ACHN (cell line): ENCODE measurements at regions not wholly inside any gene's neighbourhood (a gene's known extent, or its start where the extent isn't known, plus 50 kb on each side); places are given as distances from the start of the nearest gene placed in this dataset.

ENCODE experiments used
- DNase-seq: peaks from one replicate; pipeline ENCODE4 v3.0.0-alpha.2; 2015
- in situ Hi-C: cut with HindIII; loops from 2 replicates; pipeline ENCODE4 v1.10.0; 2017; ENCODE audit warnings: low sequenced_read_pairs, low pct_ligation_motif_present, low pct_unique_long_range_greater_than_20kb

DNA sequence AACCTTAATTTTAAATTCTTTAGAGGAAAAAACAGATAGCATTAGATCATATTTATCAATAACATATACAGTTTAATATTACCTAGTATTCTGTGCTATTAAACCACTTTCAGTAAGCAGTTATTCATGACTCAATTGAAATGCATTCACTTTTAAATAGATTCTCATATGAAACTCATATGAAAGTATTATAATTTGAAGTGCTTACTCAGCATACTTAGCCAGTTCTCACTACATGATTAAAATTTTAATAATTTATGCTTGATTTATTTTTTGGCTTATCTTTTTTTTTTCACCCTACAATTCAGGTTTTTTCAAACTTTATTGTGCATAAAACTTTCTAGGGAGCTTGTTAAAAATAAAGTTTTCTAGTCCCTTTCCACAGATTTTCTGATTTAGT, 694.9 kb upstream of the CDH9 start:
- in situ Hi-C loops: no loop called here
- no peak for DNase-seq

DNA sequence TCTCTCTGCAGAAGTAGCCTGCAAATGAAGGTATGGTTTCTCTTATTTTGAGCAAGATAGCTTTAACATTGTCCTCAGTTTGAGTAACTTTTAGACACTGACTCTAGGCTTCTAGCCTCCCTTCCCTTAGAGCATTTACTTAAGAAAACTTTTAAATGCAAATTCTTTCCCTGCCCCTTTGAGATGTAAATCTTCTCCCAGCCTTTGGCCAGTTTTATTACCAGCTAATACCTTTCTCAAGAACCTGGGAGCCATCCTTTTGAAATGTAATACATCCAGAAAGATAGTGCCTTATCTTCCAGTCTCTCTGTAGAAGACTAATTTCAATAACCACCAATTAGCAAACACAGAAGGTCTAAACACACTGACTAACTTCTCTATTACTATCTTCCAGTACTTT, 688.9 kb upstream of the CDH9 start:
- in situ Hi-C loops: no loop called here
- no peak for DNase-seq

DNA sequence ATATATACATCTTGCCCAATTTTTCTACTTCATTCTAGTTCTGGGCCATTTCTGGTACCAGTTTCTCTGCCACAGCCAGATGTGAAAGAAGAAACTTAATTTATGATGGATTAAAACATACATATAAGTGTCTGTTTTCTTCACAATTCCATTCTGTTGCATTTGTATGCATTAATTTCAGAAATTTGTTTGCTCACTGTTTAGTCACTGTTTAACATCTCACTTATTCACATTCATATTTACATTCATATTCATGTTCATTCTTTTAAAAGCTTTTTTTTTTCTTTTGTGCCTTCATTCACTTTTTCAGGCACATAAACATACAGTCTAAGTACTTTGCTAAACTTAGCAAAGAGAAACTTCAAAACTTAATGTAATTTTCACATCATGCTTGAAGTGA, 684.0 kb upstream of the CDH9 start:
- in situ Hi-C loops: no loop called here
- no peak for DNase-seq

DNA sequence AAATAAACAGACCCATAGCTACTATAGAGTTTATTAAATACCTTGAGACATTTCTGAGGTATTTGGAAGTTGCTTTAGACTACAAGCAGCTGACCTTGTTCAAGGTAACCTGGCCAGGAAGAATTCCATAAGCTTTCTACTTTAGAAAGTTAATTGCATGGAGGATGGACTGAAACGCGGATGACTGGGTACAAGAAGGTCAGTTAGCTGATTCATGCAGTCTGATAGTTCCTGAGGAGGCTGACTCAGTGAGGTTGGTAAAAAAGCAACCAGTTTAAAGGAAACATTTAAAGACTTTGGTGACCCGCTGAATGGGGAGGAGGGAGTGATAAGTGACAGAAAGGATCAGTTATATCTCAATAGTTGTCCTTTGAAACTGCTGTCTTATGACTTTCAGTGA, 670.1 kb upstream of the CDH9 start:
- DNase-seq: peak; percentile 80
- in situ Hi-C loops: no loop called here

DNA sequence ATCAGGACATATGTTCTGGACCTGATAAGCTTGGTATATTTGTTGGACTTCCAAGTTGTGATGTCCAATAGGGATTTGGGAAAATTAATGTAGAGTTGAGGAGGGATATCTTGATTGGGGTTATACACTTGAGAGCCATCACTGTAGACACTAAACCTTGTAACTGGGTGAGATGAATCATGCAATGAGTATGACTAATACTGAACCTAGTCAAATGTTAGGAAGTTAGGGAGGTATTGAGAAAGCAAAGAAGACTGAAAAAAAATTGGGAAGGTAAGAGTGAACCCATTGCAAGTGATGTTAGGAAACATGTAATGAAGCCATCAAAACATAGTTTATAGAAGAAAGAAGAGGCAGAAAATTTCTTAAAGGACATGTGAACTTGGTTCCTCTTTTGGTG, 668.4 kb upstream of the CDH9 start:
- in situ Hi-C loops: no loop called here
- peak; percentile 26 for DNase-seq

DNA sequence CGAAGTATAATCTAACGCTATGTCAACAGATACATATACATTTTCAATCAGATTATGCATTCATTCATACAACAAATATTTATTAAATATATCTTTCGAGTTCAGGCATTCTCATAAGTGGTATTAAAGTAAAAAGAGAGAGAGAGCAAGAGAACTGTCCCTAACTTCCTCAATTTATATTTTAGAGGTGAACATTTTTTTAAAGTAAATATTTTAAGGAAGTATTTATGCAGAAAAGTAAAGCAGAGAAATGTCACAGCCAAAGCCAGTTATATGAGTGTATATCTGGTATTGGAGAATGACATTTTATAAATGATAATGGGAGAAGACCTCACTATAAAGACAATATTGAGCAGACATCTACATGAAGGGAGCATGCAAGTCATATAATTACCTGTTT, 667.3 kb upstream of the CDH9 start:
- DNase-seq: no peak
- in situ Hi-C loops: no loop called here

DNA sequence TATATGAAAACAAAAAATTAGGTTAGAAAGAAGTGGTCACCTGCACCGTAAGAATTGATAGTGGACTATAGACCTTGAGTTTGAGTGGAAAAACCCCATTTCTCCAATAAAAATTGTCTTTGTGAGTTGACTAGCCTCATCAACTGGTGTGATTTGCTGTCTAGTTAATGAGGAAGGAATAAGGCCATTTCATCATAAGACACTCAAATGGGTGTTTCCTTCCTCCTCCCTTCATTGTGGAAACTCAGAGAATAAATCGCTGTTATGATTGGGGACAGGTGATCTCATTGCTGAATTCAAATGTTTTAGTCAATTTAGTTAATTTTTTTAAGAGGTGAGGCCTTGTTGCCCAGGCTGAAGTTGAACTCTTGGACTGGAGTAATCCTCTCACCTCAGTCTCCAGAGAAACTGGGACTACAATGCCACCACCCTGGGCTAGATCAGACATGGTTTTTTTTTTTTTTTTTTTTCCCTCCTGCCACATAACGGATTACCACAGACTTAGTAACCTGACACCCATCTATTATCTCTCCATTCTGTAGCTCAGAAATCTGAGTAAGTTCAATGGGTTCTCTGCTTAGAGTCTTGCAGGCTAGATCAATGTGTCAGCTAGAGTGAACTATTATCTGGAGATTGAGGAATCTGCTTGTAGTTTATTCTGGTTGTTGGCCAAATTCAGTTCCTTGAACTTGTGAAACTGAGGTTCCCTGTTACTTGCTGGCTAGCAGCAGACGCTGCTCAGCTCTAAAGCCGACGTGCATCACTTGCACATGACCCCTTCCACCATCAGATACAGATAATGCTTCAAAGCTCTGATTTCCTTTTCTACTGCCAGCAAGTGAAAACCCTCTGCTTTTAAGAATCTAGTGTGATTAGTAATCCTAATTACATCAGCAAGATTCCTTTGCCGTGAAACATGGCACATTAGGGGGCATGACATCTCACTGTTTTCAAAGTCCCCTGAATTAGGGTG, 663.8 kb upstream of the CDH9 start:
- in situ Hi-C loops: no loop called here
- DNase-seq: peak; percentile 11

DNA sequence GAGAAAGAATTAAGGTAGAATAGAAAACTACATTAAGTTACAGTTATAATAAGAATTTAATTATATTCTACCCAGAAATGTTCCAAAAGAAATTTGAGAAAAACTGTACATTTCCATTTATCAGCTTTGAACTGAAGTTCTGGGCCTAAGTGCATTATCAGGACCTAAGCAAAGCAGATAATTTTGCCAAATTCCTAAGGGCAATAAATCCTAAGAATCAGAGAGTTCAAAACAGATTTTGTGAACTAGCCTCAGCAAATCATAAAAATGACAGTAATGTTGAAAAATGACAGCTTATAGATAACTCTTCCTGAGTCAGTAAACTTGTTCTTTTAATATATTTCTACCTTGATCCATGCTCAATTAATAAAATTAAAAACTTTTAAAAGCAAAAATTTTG, 662.1 kb upstream of the CDH9 start:
- in situ Hi-C loops: no loop called here
- no peak for DNase-seq

DNA sequence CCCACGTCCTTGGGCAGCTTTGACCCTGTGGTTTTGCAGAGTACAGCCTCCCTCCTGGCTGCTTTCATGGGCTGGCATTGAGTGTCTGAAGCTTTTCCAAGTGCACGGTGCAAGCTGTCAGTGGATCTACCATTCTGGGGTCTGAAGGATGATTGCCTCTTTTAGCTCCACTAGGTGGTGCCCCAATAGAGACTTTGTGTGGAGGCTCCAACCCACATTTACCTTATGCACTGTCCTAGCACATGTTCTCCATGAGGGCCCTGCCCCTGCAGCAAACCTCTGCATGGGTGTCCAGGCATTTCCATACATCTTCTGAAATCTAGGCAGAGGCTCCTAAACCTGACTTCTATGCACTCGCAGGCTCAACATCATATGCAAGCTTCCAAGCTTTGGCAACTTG, 644.2 kb upstream of the CDH9 start:
- DNase-seq: peak; percentile 22
- in situ Hi-C loops: no loop called here

DNA sequence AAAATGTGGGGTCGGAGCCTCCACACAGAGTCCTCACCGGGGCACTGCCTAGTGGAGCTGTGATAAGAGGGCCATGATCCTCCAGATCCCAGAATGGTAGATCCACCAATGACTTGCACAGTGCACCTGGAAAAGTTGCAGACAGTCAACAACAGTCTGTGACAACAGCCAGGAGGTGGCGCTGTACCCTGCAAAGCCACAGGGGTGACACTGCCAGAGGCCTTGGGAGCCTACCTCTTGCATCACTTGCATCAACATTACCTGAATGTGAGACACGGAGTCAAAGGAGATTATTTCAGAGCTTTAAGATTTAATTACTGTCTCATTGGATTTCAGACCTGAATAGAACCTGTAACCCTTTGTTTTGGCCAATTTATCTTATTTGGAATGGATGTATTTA, 614.1 kb upstream of the CDH9 start:
- DNase-seq: no peak
- in situ Hi-C loops: no loop called here

DNA sequence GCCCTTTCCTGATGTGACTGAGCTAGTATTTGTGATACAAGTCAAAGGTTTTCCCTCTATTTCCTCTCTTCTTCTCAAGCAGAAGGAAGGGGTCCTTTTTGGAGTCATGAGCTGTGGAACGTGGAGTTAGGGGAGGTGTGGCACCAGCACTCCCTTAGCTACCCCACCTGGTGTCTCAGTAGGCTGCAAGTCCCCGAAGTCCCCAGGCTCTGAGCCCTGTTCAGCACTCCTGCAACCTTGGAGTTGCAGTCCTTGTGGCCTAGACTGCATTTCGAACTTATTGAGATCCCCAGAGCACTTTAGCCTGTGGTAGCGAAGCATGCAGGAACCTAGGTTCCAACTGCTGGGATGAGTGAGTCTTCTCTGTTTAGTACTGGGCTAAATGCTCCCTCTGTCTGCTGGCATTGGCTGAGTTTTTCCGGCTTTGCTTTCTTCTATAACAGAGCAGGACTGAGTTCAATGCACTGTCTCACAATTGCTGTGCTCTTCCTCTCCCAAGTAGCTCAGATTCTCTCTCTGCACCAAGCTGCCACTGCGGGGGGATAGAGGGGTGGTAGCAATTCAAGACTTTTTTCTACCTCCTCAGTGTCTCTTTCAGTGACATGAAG, 600.7 kb upstream of the CDH9 start:
- no peak for DNase-seq
- in situ Hi-C loops: no loop called here

DNA sequence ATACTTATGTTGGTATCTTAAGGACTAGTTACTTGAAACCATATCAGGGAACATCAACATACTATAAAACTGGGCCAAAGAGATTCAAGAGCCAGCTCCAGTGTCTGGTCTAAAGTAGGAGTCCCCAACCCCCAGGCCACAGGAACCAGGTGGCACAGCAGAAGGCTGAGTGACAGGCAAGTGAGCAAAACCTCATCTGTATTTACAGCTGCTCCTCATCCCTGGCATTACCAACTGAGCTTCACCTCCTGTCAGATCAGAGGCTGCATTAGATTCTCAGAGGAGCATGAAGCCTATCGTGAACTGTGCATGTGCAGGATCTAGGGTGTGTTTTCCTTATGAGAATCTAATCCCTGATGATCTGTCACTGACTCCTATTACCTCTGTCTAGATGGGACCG, 581.6 kb upstream of the CDH9 start:
- no peak for DNase-seq

DNA sequence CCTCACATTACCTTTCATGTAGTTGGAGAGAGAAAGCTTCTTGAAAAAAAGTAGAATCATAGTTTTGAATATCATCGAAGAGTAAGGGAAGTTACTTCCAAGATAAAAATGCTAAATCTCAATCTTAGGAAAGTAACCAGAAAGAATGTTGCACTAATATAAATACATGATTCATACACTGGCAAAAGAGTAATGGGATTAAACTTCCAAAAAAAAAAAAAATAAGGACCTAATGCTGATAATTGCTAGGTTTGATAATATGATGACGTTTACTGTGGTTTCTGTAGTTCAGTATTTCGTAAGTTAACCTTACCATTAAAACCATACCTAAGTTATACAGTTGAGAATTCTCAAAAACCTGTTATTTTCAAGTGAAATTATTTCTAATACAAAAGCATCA, 573.8 kb upstream of the CDH9 start:
- in situ Hi-C loops: no loop called here

More for the DNA sequence above, 581.6 kb upstream of the CDH9 start:
- in situ Hi-C loops: no loop called here

DNA sequence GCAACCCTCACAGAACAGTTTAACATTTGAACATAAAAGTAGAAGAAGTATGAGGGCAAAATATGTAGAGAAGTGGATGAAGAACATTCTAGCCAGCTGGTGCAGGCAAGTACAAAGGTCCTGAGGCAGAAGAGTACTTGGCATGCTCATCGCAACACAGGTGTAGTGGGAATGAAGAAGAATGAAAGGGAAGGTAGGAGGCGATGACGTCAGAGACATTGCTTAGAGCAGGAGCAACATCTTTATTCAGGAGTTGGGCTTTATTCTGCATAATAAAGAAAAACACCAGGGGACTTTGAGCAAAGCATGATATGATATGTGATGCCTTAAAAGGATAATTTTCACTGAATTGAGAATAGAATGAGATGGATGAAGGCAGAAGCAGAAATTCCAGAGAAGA, 570.6 kb upstream of the CDH9 start:
- in situ Hi-C loops: no loop called here
- no peak for DNase-seq

More for the DNA sequence above, 573.8 kb upstream of the CDH9 start:
- DNase-seq: no peak

DNA sequence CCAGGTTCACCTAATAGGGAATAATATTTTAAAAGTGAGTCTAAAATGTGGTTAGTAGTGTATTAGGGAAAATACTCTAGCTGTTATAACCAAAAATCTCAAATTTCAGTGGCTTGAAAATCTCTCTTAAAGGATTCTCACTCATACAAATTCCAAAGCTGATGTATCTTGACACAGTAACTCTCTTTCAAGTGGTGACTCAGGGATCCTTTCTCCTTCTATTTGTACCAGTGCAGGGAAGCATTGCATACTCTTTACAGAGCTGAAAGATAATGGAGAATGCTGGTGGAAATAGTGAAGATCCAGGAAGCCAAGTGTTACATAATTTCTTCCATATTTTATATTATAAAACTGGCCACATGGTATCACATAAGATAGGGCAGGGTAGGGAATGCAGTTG, 560.2 kb upstream of the CDH9 start:
- peak; percentile 7 for DNase-seq
- in situ Hi-C loops: no loop called here

DNA sequence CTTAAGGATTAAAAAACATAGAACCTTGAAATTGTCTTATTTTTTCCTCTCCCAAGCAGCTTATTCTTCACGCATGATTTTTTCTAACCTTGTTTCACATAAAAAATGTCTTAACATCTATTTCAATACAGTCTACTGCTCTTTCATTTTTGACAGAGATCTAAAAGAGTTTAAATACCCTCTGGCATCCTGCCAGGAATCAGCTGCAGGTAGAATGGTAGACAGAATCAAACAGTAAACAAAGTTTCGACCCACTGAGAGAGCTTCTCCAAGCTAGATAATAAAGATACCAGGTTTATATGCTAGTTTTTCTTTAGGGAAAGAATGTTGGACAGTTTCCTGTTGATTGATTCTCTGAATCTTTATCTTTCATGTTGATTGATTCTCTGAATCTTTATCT, 555.8 kb upstream of the CDH9 start:
- in situ Hi-C loops: no loop called here
- no peak for DNase-seq

DNA sequence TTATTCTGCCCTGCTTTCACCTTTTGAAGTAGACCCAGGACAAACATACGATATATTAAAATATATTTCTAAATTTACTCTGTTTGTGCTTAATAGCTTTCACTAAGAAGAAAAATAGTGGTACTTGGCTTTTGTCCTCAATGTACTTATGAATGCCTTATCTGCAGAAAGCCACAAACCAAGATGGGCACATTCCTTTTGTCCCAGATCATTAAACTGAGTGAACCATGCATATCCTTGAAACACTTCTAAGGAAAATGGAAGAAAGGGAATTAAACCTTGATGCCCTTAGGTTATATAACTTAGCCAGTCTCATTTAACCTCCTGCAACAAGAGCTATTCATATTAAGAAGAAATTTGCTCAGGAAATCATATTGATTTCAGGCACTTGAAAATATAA, 553.8 kb upstream of the CDH9 start:
- DNase-seq: peak; percentile 82
- in situ Hi-C loops: no loop called here

DNA sequence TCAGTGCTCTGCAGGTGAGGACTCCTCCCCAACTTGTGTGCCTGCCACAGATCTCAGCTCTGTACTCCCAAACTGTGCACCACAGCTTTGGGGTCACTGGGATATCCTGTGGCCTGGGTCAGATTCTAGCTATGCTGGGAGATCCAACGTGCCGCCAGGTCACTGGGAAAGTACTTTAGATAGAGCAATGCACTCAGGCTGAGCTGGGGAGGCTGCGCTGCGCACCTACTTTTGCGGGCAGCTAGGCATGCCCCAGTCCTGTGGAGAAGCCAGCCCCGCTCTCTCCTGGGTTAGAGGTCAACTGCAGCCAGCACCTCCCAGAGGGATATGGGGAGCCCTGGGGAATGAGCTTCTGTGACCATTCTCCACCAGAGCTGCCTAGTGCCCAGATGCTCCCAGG, 552.1 kb upstream of the CDH9 start:
- DNase-seq: no peak
- in situ Hi-C loops: no loop called here

DNA sequence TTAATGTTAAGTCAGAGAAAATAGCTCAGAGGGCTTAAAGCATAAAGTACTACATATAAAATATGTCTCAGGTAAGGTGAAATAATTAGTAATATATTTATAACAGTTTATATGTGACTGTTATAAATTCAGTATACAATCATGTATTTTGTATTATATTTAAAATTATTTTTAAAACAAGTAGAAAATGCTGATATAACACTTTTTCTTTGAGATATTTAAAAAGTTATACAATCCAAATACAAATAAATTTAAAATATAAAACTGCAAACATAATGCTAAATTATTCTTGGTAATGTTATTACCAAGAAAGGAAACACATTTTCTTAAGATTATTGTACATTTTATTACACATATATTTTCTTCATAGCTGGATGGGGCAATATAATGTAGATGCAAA, 539.9 kb upstream of the CDH9 start:
- DNase-seq: no peak
- in situ Hi-C loops: no loop called here

DNA sequence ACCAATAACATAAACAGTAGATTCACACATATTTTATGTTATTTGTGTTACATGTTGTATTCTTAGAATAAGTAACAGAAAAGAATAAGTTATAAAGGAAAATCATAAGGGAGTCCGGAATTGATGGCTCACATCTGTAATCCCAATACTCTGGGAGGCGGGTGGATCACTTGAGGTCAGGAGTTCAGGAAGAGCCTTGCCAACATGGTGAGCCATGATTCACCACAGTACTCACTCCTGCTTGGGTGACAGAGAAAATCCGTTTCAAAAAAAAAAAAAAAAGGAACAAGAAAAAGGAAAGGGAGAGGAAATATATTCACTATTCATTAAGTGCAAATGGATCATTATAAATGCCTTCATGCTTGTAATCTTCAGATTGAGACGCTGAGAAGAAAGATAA, 533.3 kb upstream of the CDH9 start:
- DNase-seq: no peak
- in situ Hi-C loops: no loop called here
